Mucosa of rectum (tissue), 2 donors: ENCODE measurements at regions not wholly inside any gene's neighbourhood (a gene's known extent, or its start where the extent isn't known, plus 50 kb on each side); places are given as distances from the start of the nearest gene placed in this dataset.
"Not testable (repeated sequence)": the region's sequence is repeated elsewhere in the genome, so short reads cannot be mapped to it uniquely, and the experiment has no call there.

Experiments used
- H3K27ac ChIP-seq, 2 donors: one replicate each; pipeline ENCODE4 v1.7.0; 2013; ENCODE audit warnings: inconsistent platforms in 2 of 2, low read depth in 2 of 2, low read length in 2 of 2
- H3K27me3 ChIP-seq, 2 donors: one replicate each; pipeline ENCODE4 v1.7.0; 2013; ENCODE audit warnings: low read length in 2 of 2; ENCODE audit not compliant: control insufficient read depth in 2 of 2, insufficient read depth in 2 of 2
- H3K36me3 ChIP-seq, 2 donors: one replicate each; pipeline ENCODE4 v1.7.0; 2013; ENCODE audit warnings: low read length in 2 of 2; ENCODE audit not compliant: control insufficient read depth in 2 of 2, insufficient read depth in 2 of 2
- H3K4me1 ChIP-seq, 2 donors: one replicate each; pipeline ENCODE4 v1.7.0; 2013; ENCODE audit warnings: low read length in 2 of 2, mild to moderate bottlenecking in 1 of 2; ENCODE audit not compliant: control insufficient read depth in 2 of 2, insufficient read depth in 2 of 2
- H3K4me3 ChIP-seq, 2 donors: one replicate each; pipeline ENCODE4 v1.7.0; 2013; ENCODE audit warnings: low read length in 2 of 2
- H3K9ac ChIP-seq, 2 donors: one replicate each; pipeline ENCODE4 v1.7.0; 2013; ENCODE audit warnings: low read length in 2 of 2, low read depth in 1 of 2, mild to moderate bottlenecking in 1 of 2
- H3K9me3 ChIP-seq, 2 donors: one replicate each; pipeline ENCODE4 v1.7.0; 2013; ENCODE audit warnings: low read length in 2 of 2; ENCODE audit not compliant: control insufficient read depth in 2 of 2
- donor health status: healthy.
- donor health status: Normal muscosa, but diverticular disease.

- Histone ChIP-seq H3K4me3 (no peak overlapping the region), H3K27me3 (no peaks in the 10 kb centered on the region), H3K9me3 (peaks cover 0 to 4% of the 10 kb centered on the region in 2 donors), H3K9ac (no peak overlapping the region), H3K36me3 (no peaks in the 10 kb centered on the region), H3K4me1 (no peaks in the 10 kb centered on the region), H3K27ac (no peak overlapping the region)
Measured at GRCh38 chr7:46264646-46265045, 343.6 kb upstream of the IGFBP3 start.

GRCh38 chr7:46261638-46262037 lies 340.6 kb upstream of the IGFBP3 start:
- H3K4me1 ChIP-seq, H3K27me3 ChIP-seq, H3K9ac ChIP-seq, H3K36me3 ChIP-seq, H3K9me3 ChIP-seq, H3K27ac ChIP-seq, H3K4me3 ChIP-seq: not testable (repeated sequence)

GRCh38 chr7:46259947-46260346 lies 338.9 kb upstream of the IGFBP3 start:
- no peaks in the 10 kb centered on the region for H3K27me3 ChIP-seq
- no peak overlapping the region for H3K9ac ChIP-seq
- no peaks in the 10 kb centered on the region for H3K4me1 ChIP-seq
- no peaks in the 10 kb centered on the region for H3K36me3 ChIP-seq
- H3K4me3 ChIP-seq: no peak overlapping the region
- H3K9me3 ChIP-seq: peaks cover 0 to 4% of the 10 kb centered on the region in 2 donors
- no peak overlapping the region for H3K27ac ChIP-seq

- Histone ChIP-seq H3K27me3 (no peaks in the 10 kb centered on the region), H3K4me3 (no peak overlapping the region), H3K9ac (no peak overlapping the region), H3K36me3 (no peaks in the 10 kb centered on the region), H3K9me3 (peaks cover 0 to 4% of the 10 kb centered on the region in 2 donors), H3K27ac (no peak overlapping the region), H3K4me1 (no peaks in the 10 kb centered on the region)
Measured at GRCh38 chr7:46257761-46258448, 336.8 kb upstream of the IGFBP3 start.

GRCh38 chr7:46256870-46257661 lies 336.0 kb upstream of the IGFBP3 start:
- Histone ChIP-seq H3K36me3 (no peaks in the 10 kb centered on the region), H3K9ac (no peak overlapping the region), H3K9me3 (no peaks in the 10 kb centered on the region), H3K27me3 (no peaks in the 10 kb centered on the region), H3K27ac (no peak overlapping the region), H3K4me3 (no peak overlapping the region), H3K4me1 (no peaks in the 10 kb centered on the region)

- Histone ChIP-seq H3K9me3 (no peaks in the 10 kb centered on the region), H3K27me3 (no peaks in the 10 kb centered on the region), H3K4me3 (no peak overlapping the region), H3K4me1 (no peaks in the 10 kb centered on the region), H3K27ac (no peak overlapping the region), H3K36me3 (no peaks in the 10 kb centered on the region), H3K9ac (no peak overlapping the region)
Measured at GRCh38 chr7:46253520-46253919, 332.4 kb upstream of the IGFBP3 start.

- no peak overlapping the region for H3K9ac ChIP-seq
- H3K27ac ChIP-seq: no peak overlapping the region
- no peaks in the 10 kb centered on the region for H3K9me3 ChIP-seq
- no peaks in the 10 kb centered on the region for H3K36me3 ChIP-seq
- no peak overlapping the region for H3K4me3 ChIP-seq
- no peaks in the 10 kb centered on the region for H3K4me1 ChIP-seq
- no peaks in the 10 kb centered on the region for H3K27me3 ChIP-seq
Measured at GRCh38 chr7:46247664-46248063, 326.6 kb upstream of the IGFBP3 start.

- Histone ChIP-seq H3K27ac (no peak overlapping the region), H3K36me3 (no peaks in the 10 kb centered on the region), H3K4me3 (no peak overlapping the region), H3K9ac (no peak overlapping the region), H3K9me3 (no peaks in the 10 kb centered on the region), H3K4me1 (no peaks in the 10 kb centered on the region), H3K27me3 (no peaks in the 10 kb centered on the region)
Measured at GRCh38 chr7:46245586-46246111, 324.6 kb upstream of the IGFBP3 start.

GRCh38 chr7:46244757-46245156 lies 323.7 kb upstream of the IGFBP3 start:
- H3K9me3 ChIP-seq: no peaks in the 10 kb centered on the region
- no peak overlapping the region for H3K27ac ChIP-seq
- H3K27me3 ChIP-seq: no peaks in the 10 kb centered on the region
- H3K4me3 ChIP-seq: no peak overlapping the region
- no peaks in the 10 kb centered on the region for H3K36me3 ChIP-seq
- no peaks in the 10 kb centered on the region for H3K4me1 ChIP-seq
- H3K9ac ChIP-seq: no peak overlapping the region

- no peak overlapping the region for H3K4me3 ChIP-seq
- H3K36me3 ChIP-seq: no peaks in the 10 kb centered on the region
- no peak overlapping the region for H3K9ac ChIP-seq
- no peak overlapping the region for H3K27ac ChIP-seq
- H3K4me1 ChIP-seq: no peaks in the 10 kb centered on the region
- no peaks in the 10 kb centered on the region for H3K27me3 ChIP-seq
- no peaks in the 10 kb centered on the region for H3K9me3 ChIP-seq
Measured at GRCh38 chr7:46243406-46243805, 322.3 kb upstream of the IGFBP3 start.
